CD14-positive monocyte (primary cell): ENCODE measurements at regions not wholly inside any gene's neighbourhood (a gene's known extent, or its start where the extent isn't known, plus 50 kb on each side); places are given as distances from the start of the nearest gene placed in this dataset.

Experiments
- DNase-seq, 3 donors: peaks; one replicate each; pipeline ENCODE4 v3.0.0-alpha.2; 2011 to 2022
- H2AFZ ChIP-seq: 2 replicates; pipeline ENCODE4 v1.6.0; 2012; ENCODE audit warnings: mild to moderate bottlenecking, low read depth, low read length, inconsistent platforms; ENCODE audit not compliant: insufficient read depth, poor library complexity, severe bottlenecking
- H3K27ac ChIP-seq, 2 donors: 1 replicate in 1 of 2; 2 replicates in 1 of 2; pipeline ENCODE4 v1.5.1; 2012 to 2013; ENCODE audit warnings: low read length in 2 of 2, control low read depth in 1 of 2, inconsistent platforms in 1 of 2, low read depth in 1 of 2, mild to moderate bottlenecking in 1 of 2
- H3K27me3 ChIP-seq, 2 donors: one replicate each; pipeline versions ENCODE4 v1.6.0 to v1.6.1; 2011 to 2013; ENCODE audit warnings: low read length in 2 of 2; ENCODE audit not compliant: control insufficient read depth in 2 of 2, insufficient read depth in 2 of 2
- H3K36me3 ChIP-seq, 2 donors: replicated peaks in 1 of 2; 1 replicate in 1 of 2; 2 replicates in 1 of 2; pipeline versions ENCODE4 v1.5.1 to v1.6.1; 2012 to 2013; ENCODE audit warnings: low read length in 2 of 2, control low read depth in 1 of 2, inconsistent platforms in 1 of 2, mild to moderate bottlenecking in 1 of 2; ENCODE audit not compliant: insufficient read depth in 2 of 2, control insufficient read depth in 1 of 2
- H3K4me1 ChIP-seq, 2 donors: 1 replicate in 1 of 2; 2 replicates in 1 of 2; pipeline versions ENCODE4 v1.5.1 to v1.6.1; 2012 to 2013; ENCODE audit warnings: low read length in 2 of 2, control low read depth in 1 of 2, inconsistent platforms in 1 of 2, mild to moderate bottlenecking in 1 of 2, moderate library complexity in 1 of 2; ENCODE audit not compliant: insufficient read depth in 2 of 2, control insufficient read depth in 1 of 2
- H3K4me2 ChIP-seq: replicated peaks from 2 replicates; pipeline ENCODE3; 2012; ENCODE audit warnings: low read length, moderate library complexity, mild to moderate bottlenecking; ENCODE audit not compliant: poor library complexity, severe bottlenecking; ENCODE audit errors: extremely low read depth
- H3K4me3 ChIP-seq, 3 experiments: fragments of 200-600 bp in 1 of 3; sonication (generic) in 1 of 3; replicated peaks in 1 of 3; 1 replicate in 2 of 3; 2 replicates in 1 of 3; pipeline ENCODE4 v1.5.1; 2011 to 2013; ENCODE audit warnings: low read length in 3 of 3, mild to moderate bottlenecking in 3 of 3, control low read depth in 2 of 3, low read depth in 2 of 3, inconsistent platforms in 1 of 3, moderate library complexity in 1 of 3
- H3K79me2 ChIP-seq: 2 replicates; pipeline ENCODE4 v1.6.0; 2012; ENCODE audit warnings: mild to moderate bottlenecking, control low read depth, inconsistent platforms, low read length, moderate library complexity; ENCODE audit not compliant: insufficient read depth
- H3K9ac ChIP-seq: 2 replicates; pipeline ENCODE4 v1.6.0; 2017; ENCODE audit warnings: low read length, mild to moderate bottlenecking; ENCODE audit not compliant: insufficient read depth, poor library complexity, severe bottlenecking
- H3K9me3 ChIP-seq, 2 donors: replicated peaks in 1 of 2; 1 replicate in 1 of 2; 2 replicates in 1 of 2; pipeline versions ENCODE4 v1.5.1 to v1.6.1; 2012 to 2013; ENCODE audit warnings: low read length in 2 of 2, control low read depth in 1 of 2; ENCODE audit not compliant: control insufficient read depth in 1 of 2, insufficient read depth in 1 of 2
- H4K20me1 ChIP-seq: 2 replicates; pipeline ENCODE4 v1.6.0; 2012; ENCODE audit warnings: mild to moderate bottlenecking, low read length, control low read depth, moderate library complexity; ENCODE audit not compliant: insufficient read depth
- H3K27ac Mint-ChIP-seq, 7 donors: one replicate each; pipeline ENCODE4 v1.8.0; 2020; ENCODE audit warnings: mild to moderate bottlenecking in 7 of 7, mixed read lengths in 7 of 7, moderate library complexity in 6 of 7, inconsistent platforms in 2 of 7
- H3K27me3 Mint-ChIP-seq, 3 donors: one replicate each; pipeline ENCODE4 v1.8.0; 2021 to 2022; ENCODE audit warnings: low read depth in 3 of 3, mild to moderate bottlenecking in 3 of 3, mixed read lengths in 3 of 3, moderate library complexity in 3 of 3, inconsistent platforms in 1 of 3
- H3K36me3 Mint-ChIP-seq, 2 donors: one replicate each; pipeline ENCODE4 v1.8.0; 2020; ENCODE audit warnings: mixed read lengths in 2 of 2, inconsistent platforms in 1 of 2, mild to moderate bottlenecking in 1 of 2
- H3K4me1 Mint-ChIP-seq: one replicate; pipeline ENCODE4 v1.8.0; 2020; ENCODE audit warnings: mild to moderate bottlenecking, mixed read lengths
- H3K4me3 Mint-ChIP-seq, 2 donors: one replicate each; pipeline ENCODE4 v1.8.0; 2020; ENCODE audit warnings: mild to moderate bottlenecking in 2 of 2, mixed read lengths in 2 of 2, moderate library complexity in 1 of 2
- H3K9me3 Mint-ChIP-seq, 7 donors: one replicate each; pipeline ENCODE4 v1.8.0; 2020 to 2022; ENCODE audit warnings: mixed read lengths in 7 of 7, mild to moderate bottlenecking in 6 of 7, moderate library complexity in 6 of 7, inconsistent platforms in 2 of 7
- CTCF ChIP-seq: fragments of 200-600 bp; IDR thresholded peaks from one replicate; pipeline ENCODE4 v1.8.0; 2022; ENCODE audit warnings: antibody characterized with exemption, mild to moderate bottlenecking
- WGBS: methylation state at CpG from one replicate; pipeline ENCODE4 v1.1.5; 2013; ENCODE audit warnings: missing lambda C conversion rate; ENCODE audit not compliant: insufficient coverage; 5-methylcytosine and 5-hydroxymethylcytosine counted together
- intact Hi-C, 2 donors: fragments of 100-400 bp; cut with micrococcal nuclease; formaldehyde crosslinking; loops; one replicate each; pipeline versions ENCODE4 v1.15.0 to v1.15.1; 2023

GRCh38 chr2:59727121-59727590 is 826.3 kb downstream of the BCL11A start:
- Histone ChIP-seq H3K36me3 (no peaks in the 10 kb centered on the region), H3K4me3 (peak overlapping the region in 1 of 3 experiments; percentile 41), H3K27ac (peak overlapping the region in 1 of 2 donors; percentile 67), H3K9ac (no peak overlapping the region), H3K4me2 (peak overlapping the region; percentile 62), H3K79me2 (no peaks in the 10 kb centered on the region), H2AFZ (no peak overlapping the region), H3K27me3 (no peaks in the 10 kb centered on the region), H3K4me1 (peaks cover 15 to 27% of the 10 kb centered on the region in 2 donors), H3K9me3 (no peaks in the 10 kb centered on the region), H4K20me1 (no peaks in the 10 kb centered on the region)
- DNase-seq, result no peak
- WGBS, result no CpG with 5 or more reads among the region's 2 CpGs
- Mint-ChIP-seq H3K27me3 (peaks cover 0 to 2% (median 0%) of the 10 kb centered on the region in 3 donors), H3K4me3 (peak overlapping the region in 1 of 2 donors; percentile 65), H3K27ac (peak overlapping the region in 6 of 7 donors; percentile 25 to 81 (median 74)), H3K4me1 (peaks cover 30% of the 10 kb centered on the region), H3K9me3 (peaks cover 0 to 3% (median 0%) of the 10 kb centered on the region in 7 donors), H3K36me3 (no peaks in the 10 kb centered on the region)
- intact Hi-C loops, result no loop called here
- TF ChIP-seq CTCF, result no peak

GRCh38 chr2:59726228-59727120 is 827.0 kb downstream of the BCL11A start:
- no peak overlapping the region for H2AFZ ChIP-seq
- H3K9ac ChIP-seq, result peak overlapping the region; percentile 39
- H3K9me3 ChIP-seq, result no peaks in the 10 kb centered on the region
- H3K9me3 Mint-ChIP-seq, result peaks cover 0 to 3% (median 0%) of the 10 kb centered on the region in 7 donors
- peaks cover 15 to 27% of the 10 kb centered on the region in 2 donors for H3K4me1 ChIP-seq
- TF ChIP-seq CTCF, result no peak
- H3K27me3 ChIP-seq, result no peaks in the 10 kb centered on the region
- H4K20me1 ChIP-seq, result no peaks in the 10 kb centered on the region
- peak overlapping the region; percentile 32 to 65 for H3K4me3 Mint-ChIP-seq
- no peaks in the 10 kb centered on the region for H3K36me3 ChIP-seq
- peak overlapping the region in 2 of 3 experiments; percentile 20 to 41 for H3K4me3 ChIP-seq
- H3K36me3 Mint-ChIP-seq, result no peaks in the 10 kb centered on the region
- intact Hi-C loops, result no loop called here
- peaks cover 30% of the 10 kb centered on the region for H3K4me1 Mint-ChIP-seq
- peak overlapping the region; percentile 62 for H3K4me2 ChIP-seq
- H3K27ac Mint-ChIP-seq, result peak overlapping the region; percentile 40 to 83 (median 76)
- 0% methylated on average over 1 of the region's 9 CpGs for WGBS
- H3K27ac ChIP-seq, result peak overlapping the region in 1 of 2 donors; percentile 67
- peak; percentile 30 to 35 (median 32) for DNase-seq
- no peaks in the 10 kb centered on the region for H3K79me2 ChIP-seq
- peaks cover 0 to 2% (median 0%) of the 10 kb centered on the region in 3 donors for H3K27me3 Mint-ChIP-seq
